ENCODE measurements at regions not wholly inside any gene's neighbourhood (a gene's known extent, or its start where the extent isn't known, plus 50 kb on each side); places are given as distances from the start of the nearest gene placed in this dataset.
"Not testable (repeated sequence)": the region's sequence is repeated elsewhere in the genome, so short reads cannot be mapped to it uniquely, and the experiment has no call there.

- not testable (repeated sequence) for DNase-seq
Observed at GRCh38 chr2:89973849-89974248, 1282.4 kb downstream of the RPIA start.

- not testable (repeated sequence) for DNase-seq
Observed at GRCh38 chr2:89979826-89980537, 1288.5 kb downstream of the RPIA start.

- DNase-seq, result not testable (repeated sequence)
Observed at GRCh38 chr2:89982246-89982645, 1290.8 kb downstream of the RPIA start.

- DNase-seq, result not testable (repeated sequence)
Observed at GRCh38 chr2:89985650-89986049, 1294.2 kb downstream of the RPIA start.

- not testable (repeated sequence) for DNase-seq
Observed at GRCh38 chr2:89986532-89986931, 1295.1 kb downstream of the RPIA start.

- DNase-seq, result not testable (repeated sequence)
Observed at GRCh38 chr2:89996779-89997178, 1305.3 kb downstream of the RPIA start.

GRCh38 chr2:90004553-90004952 lies 1313.1 kb downstream of the RPIA start:
- DNase-seq, result not testable (repeated sequence)

- DNase-seq, result not testable (repeated sequence)
Observed at GRCh38 chr2:90010442-90011100, 1319.1 kb downstream of the RPIA start.

GRCh38 chr2:90011101-90011443 lies 1319.6 kb downstream of the RPIA start:
- not testable (repeated sequence) for DNase-seq

- DNase-seq, result not testable (repeated sequence)
Observed at GRCh38 chr2:90019908-90020307, 1328.4 kb downstream of the RPIA start.

- not testable (repeated sequence) for DNase-seq
Observed at GRCh38 chr2:90021234-90021633, 1329.8 kb downstream of the RPIA start.

GRCh38 chr2:90027231-90027643 lies 1335.8 kb downstream of the RPIA start:
- not testable (repeated sequence) for DNase-seq

GRCh38 chr2:90028381-90029079 lies 1337.1 kb downstream of the RPIA start:
- DNase-seq, result not testable (repeated sequence)

GRCh38 chr2:90029080-90029428 lies 1337.6 kb downstream of the RPIA start:
- not testable (repeated sequence) for DNase-seq

- not testable (repeated sequence) for DNase-seq
Observed at GRCh38 chr2:90032269-90032668, 1340.8 kb downstream of the RPIA start.

- DNase-seq, result not testable (repeated sequence)
Observed at GRCh38 chr2:90036335-90036734, 1344.9 kb downstream of the RPIA start.

- not testable (repeated sequence) for DNase-seq
Observed at GRCh38 chr2:90039093-90039492, 1347.6 kb downstream of the RPIA start.

- DNase-seq, result not testable (repeated sequence)
Observed at GRCh38 chr2:90047776-90048175, 1356.3 kb downstream of the RPIA start.

- not testable (repeated sequence) for DNase-seq
Observed at GRCh38 chr2:90052113-90052631, 1360.7 kb downstream of the RPIA start.

- no peak for DNase-seq
Observed at GRCh38 chr2:90069290-90069894, 1377.9 kb downstream of the RPIA start.

- DNase-seq, result no peak
Observed at GRCh38 chr2:90076311-90076710, 1384.8 kb downstream of the RPIA start.

- no peak for DNase-seq
Observed at GRCh38 chr2:90077948-90078347, 1386.5 kb downstream of the RPIA start.

GRCh38 chr2:90079374-90079773 lies 1387.9 kb downstream of the RPIA start:
- no peak for DNase-seq

Data from activated CD4-positive, alpha-beta T cell treated with anti-CD3 and anti-CD28 coated beads for 4 hours (primary cell).